Osteoblast (primary cell): ENCODE measurements at regions not wholly inside any gene's neighbourhood (a gene's known extent, or its start where the extent isn't known, plus 50 kb on each side); places are given as distances from the start of the nearest gene placed in this dataset.

Source experiments
- DNase-seq: peaks from one replicate; pipeline ENCODE4 v3.0.0; 2011; ENCODE audit warnings: low spot score, mixed read lengths; ENCODE audit not compliant: insufficient read length; ENCODE audit errors: missing footprints
- H2AFZ ChIP-seq: 2 replicates; pipeline ENCODE4 v1.6.0; 2011; ENCODE audit warnings: mild to moderate bottlenecking, low read length
- H3K27ac ChIP-seq: 2 replicates; pipeline ENCODE4 v1.5.1; 2011; ENCODE audit warnings: mild to moderate bottlenecking, low read depth, low read length, moderate library complexity
- H3K27me3 ChIP-seq: 2 replicates; pipeline ENCODE4 v1.6.0; 2012; ENCODE audit warnings: mild to moderate bottlenecking, control low read depth, inconsistent platforms, low read length, moderate library complexity; ENCODE audit not compliant: insufficient read depth
- H3K36me3 ChIP-seq: 2 replicates; pipeline ENCODE4 v1.5.1; 2011; ENCODE audit warnings: mild to moderate bottlenecking, low read length, control low read depth, moderate library complexity; ENCODE audit not compliant: insufficient read depth
- H3K4me1 ChIP-seq: 2 replicates; pipeline ENCODE4 v1.5.1; 2011; ENCODE audit warnings: mild to moderate bottlenecking, low read length, control low read depth, moderate library complexity; ENCODE audit not compliant: insufficient read depth
- H3K4me2 ChIP-seq: 2 replicates; pipeline ENCODE4 v1.6.0; 2011; ENCODE audit warnings: mild to moderate bottlenecking, low read length; ENCODE audit not compliant: insufficient read depth
- H3K4me3 ChIP-seq: fragments of 200-600 bp; sonication (generic); 3 replicates; pipeline ENCODE4 v1.5.1; 2012; ENCODE audit warnings: mild to moderate bottlenecking, low read length, inconsistent platforms; ENCODE audit not compliant: insufficient read depth
- H3K79me2 ChIP-seq: 2 replicates; pipeline ENCODE4 v1.6.0; 2012; ENCODE audit warnings: mild to moderate bottlenecking, low read length, control low read depth, inconsistent platforms; ENCODE audit not compliant: insufficient read depth
- H3K9me3 ChIP-seq: 2 replicates; pipeline ENCODE4 v1.5.1; 2011; ENCODE audit warnings: low read depth, low read length, control low read depth
- H4K20me1 ChIP-seq: 2 replicates; pipeline ENCODE4 v1.6.0; 2012; ENCODE audit warnings: mild to moderate bottlenecking, low read length, control low read depth; ENCODE audit not compliant: insufficient read depth
- CTCF ChIP-seq: IDR thresholded peaks from 2 replicates; pipeline ENCODE4 v1.5.1; 2011; ENCODE audit warnings: mild to moderate bottlenecking, low read depth, low read length, moderate library complexity; ENCODE audit errors: extremely low read depth

GRCh38 chr2:181203412-181203811, 223.0 kb downstream of the UBE2E3 start:
- no peaks in the 10 kb centered on the region for H3K36me3 ChIP-seq
- H3K27ac ChIP-seq: no peak overlapping the region
- H2AFZ ChIP-seq: no peak overlapping the region
- H3K9me3 ChIP-seq: no peaks in the 10 kb centered on the region
- no peak for TF ChIP-seq CTCF
- peaks cover 13% of the 10 kb centered on the region for H3K4me1 ChIP-seq
- peak; percentile 41 for DNase-seq
- no peaks in the 10 kb centered on the region for H3K79me2 ChIP-seq
- no peaks in the 10 kb centered on the region for H4K20me1 ChIP-seq
- H3K4me3 ChIP-seq: no peak overlapping the region
- no peaks in the 10 kb centered on the region for H3K27me3 ChIP-seq
- peak overlapping the region; percentile 7 for H3K4me2 ChIP-seq

GRCh38 chr2:181203916-181204315, 223.5 kb downstream of the UBE2E3 start:
- Histone ChIP-seq H2AFZ (no peak overlapping the region), H3K27me3 (no peaks in the 10 kb centered on the region), H3K27ac (no peak overlapping the region), H3K9me3 (no peaks in the 10 kb centered on the region), H3K4me1 (peaks cover 13% of the 10 kb centered on the region), H3K4me3 (no peak overlapping the region), H4K20me1 (no peaks in the 10 kb centered on the region), H3K36me3 (no peaks in the 10 kb centered on the region), H3K79me2 (no peaks in the 10 kb centered on the region), H3K4me2 (peak overlapping the region; percentile 7)
- DNase-seq: peak; percentile 21
- no peak for TF ChIP-seq CTCF

- no peak for DNase-seq
- H3K79me2 ChIP-seq: no peaks in the 10 kb centered on the region
- no peak overlapping the region for H2AFZ ChIP-seq
- no peaks in the 10 kb centered on the region for H3K4me1 ChIP-seq
- no peak for TF ChIP-seq CTCF
- H3K4me2 ChIP-seq: no peak overlapping the region
- no peak overlapping the region for H3K27ac ChIP-seq
- H3K36me3 ChIP-seq: no peaks in the 10 kb centered on the region
- H3K27me3 ChIP-seq: no peaks in the 10 kb centered on the region
- no peaks in the 10 kb centered on the region for H3K9me3 ChIP-seq
- H4K20me1 ChIP-seq: no peaks in the 10 kb centered on the region
- H3K4me3 ChIP-seq: no peak overlapping the region
Measured at GRCh38 chr2:181218401-181218821, 238.0 kb downstream of the UBE2E3 start.

GRCh38 chr2:181223234-181223633, 234.0 kb upstream of the ITGA4 start:
- DNase-seq: no peak
- no peaks in the 10 kb centered on the region for H3K9me3 ChIP-seq
- no peak overlapping the region for H2AFZ ChIP-seq
- no peaks in the 10 kb centered on the region for H4K20me1 ChIP-seq
- no peaks in the 10 kb centered on the region for H3K36me3 ChIP-seq
- no peak for TF ChIP-seq CTCF
- H3K27me3 ChIP-seq: no peaks in the 10 kb centered on the region
- no peaks in the 10 kb centered on the region for H3K4me1 ChIP-seq
- no peak overlapping the region for H3K4me3 ChIP-seq
- no peaks in the 10 kb centered on the region for H3K79me2 ChIP-seq
- H3K27ac ChIP-seq: no peak overlapping the region
- H3K4me2 ChIP-seq: no peak overlapping the region
